PC-3 (cell line): ENCODE measurements at regions not wholly inside any gene's neighbourhood (a gene's known extent, or its start where the extent isn't known, plus 50 kb on each side); places are given as distances from the start of the nearest gene placed in this dataset.

Experiments used
- ATAC-seq: fragments of 200-7000 bp; cut with Tn5 transposase; 2 replicates; pipeline ENCODE4 v1.9.1; 2020; ENCODE audit warnings: mild to moderate bottlenecking, moderate library complexity
- BruUV-seq: library from RNA; stranded (reverse); fragments of 400-500 nt; replicated peaks from 2 replicates; lab custom pipeline; 2021; lab: Mats Ljungman, UMichigan
- CTCF ChIA-PET: fragments of 300-600 bp; sonication (Branson Sonifier 250); formaldehyde crosslinking; loops from one replicate; lab custom pipeline; 2022; ENCODE audit warnings: antibody characterized with exemption; lab: Charles Lee
- POLR2A ChIA-PET: fragments of 300-600 bp; sonication (Branson Sonifier 250); formaldehyde crosslinking; loops from one replicate; lab custom pipeline; 2022; ENCODE audit warnings: antibody characterized with exemption; ENCODE audit not compliant: unreplicated experiment; lab: Charles Lee
- DNase-seq: peaks from one replicate; pipeline ENCODE4 v3.0.0-alpha.2; 2015
- H2AFZ ChIP-seq: fragments of 300-600 bp; sonication (generic); 2 replicates; pipeline ENCODE4 v1.6.0; 2016; ENCODE audit warnings: antibody characterized with exemption, low read length
- H3F3A ChIP-seq: fragments of 300-600 bp; sonication (generic); one replicate; pipeline ENCODE4 v1.6.0; 2017; ENCODE audit warnings: antibody characterized with exemption, low read length, control low read depth, mild to moderate bottlenecking; ENCODE audit not compliant: unreplicated experiment
- H3K27ac ChIP-seq: fragments of 300-600 bp; sonication (generic); 2 replicates; pipeline ENCODE4 v1.5.1; 2016; ENCODE audit warnings: mild to moderate bottlenecking, low read length
- H3K27me3 ChIP-seq: fragments of 300-600 bp; sonication (generic); 2 replicates; pipeline ENCODE4 v1.6.1; 2016; ENCODE audit warnings: low read length, mixed read lengths
- H3K36me3 ChIP-seq: fragments of 300-600 bp; sonication (generic); 2 replicates; pipeline ENCODE4 v1.6.1; 2016; ENCODE audit warnings: low read depth, mixed run types, low read length, mixed read lengths
- H3K4me1 ChIP-seq: fragments of 300-600 bp; sonication (generic); 2 replicates; pipeline ENCODE4 v1.5.1; 2016; ENCODE audit warnings: low read length; ENCODE audit not compliant: insufficient read depth
- H3K4me2 ChIP-seq: fragments of 300-600 bp; sonication (generic); 2 replicates; pipeline ENCODE4 v1.6.0; 2016; ENCODE audit warnings: low read length
- H3K4me3 ChIP-seq: fragments of 300-600 bp; sonication (generic); 2 replicates; pipeline ENCODE4 v1.5.1; 2016; ENCODE audit warnings: mild to moderate bottlenecking, low read length, mixed read lengths
- H3K79me2 ChIP-seq: fragments of 300-600 bp; sonication (generic); 2 replicates; pipeline ENCODE4 v1.6.1; 2017; ENCODE audit warnings: low read length, mixed read lengths
- H3K9ac ChIP-seq: fragments of 300-600 bp; sonication (generic); 2 replicates; pipeline ENCODE4 v1.6.0; 2016; ENCODE audit warnings: mild to moderate bottlenecking, low read length
- H3K9me2 ChIP-seq: fragments of 300-600 bp; sonication (generic); replicated peaks from 2 replicates; pipeline ENCODE4 v1.6.1; 2016; ENCODE audit warnings: mixed run types, low read length, mixed read lengths
- H3K9me3 ChIP-seq: fragments of 300-600 bp; sonication (generic); 2 replicates; pipeline ENCODE4 v1.6.1; 2016; ENCODE audit warnings: low read length, mixed read lengths
- H4K20me1 ChIP-seq: fragments of 300-600 bp; sonication (generic); 2 replicates; pipeline ENCODE4 v1.6.1; 2016; ENCODE audit warnings: low read length, mixed read lengths
- CTCF ChIP-seq: fragments of 300-600 bp; sonication (generic); conservative IDR thresholded peaks from 2 replicates; pipeline ENCODE4 v1.5.1; 2017; ENCODE audit warnings: antibody characterized with exemption, low read depth, mild to moderate bottlenecking, low read length
- EZH2 ChIP-seq: fragments of 300-600 bp; sonication (generic); IDR thresholded peaks from one replicate; pipeline ENCODE4 v1.6.1; 2017; ENCODE audit warnings: antibody characterized with exemption, mild to moderate bottlenecking, low read length; ENCODE audit not compliant: unreplicated experiment
- EZH2phosphoT487 ChIP-seq: fragments of 300-600 bp; sonication (generic); IDR thresholded peaks from 2 replicates; pipeline ENCODE4 v1.6.1; 2018; ENCODE audit warnings: mild to moderate bottlenecking, antibody characterized with exemption, low read length, borderline replicate concordance
- intact Hi-C: fragments of 100-400 bp; cut with micrococcal nuclease; formaldehyde crosslinking; loops from 2 replicates; pipeline ENCODE4 v1.9.0; 2023

- intact Hi-C loops, result no loop called here
- DNase-seq, result no peak
- Histone ChIP-seq H3K9me3 (no peaks in the 10 kb centered on the region), H3K27me3 (peaks cover 9% of the 10 kb centered on the region), H3K4me1 (no peaks in the 10 kb centered on the region), H3K9me2 (no peaks in the 10 kb centered on the region), H3F3A (no peaks in the 10 kb centered on the region), H3K4me3 (no peak overlapping the region), H3K79me2 (no peaks in the 10 kb centered on the region), H3K36me3 (no peaks in the 10 kb centered on the region), H3K27ac (no peak overlapping the region), H3K4me2 (no peak overlapping the region), H3K9ac (no peak overlapping the region), H4K20me1 (no peaks in the 10 kb centered on the region), H2AFZ (no peak overlapping the region)
- CTCF ChIA-PET, result no interaction called here
- ATAC-seq, result no peak
- BruUV-seq, result no TSS peak
- POLR2A ChIA-PET, result interaction anchor here (0.6 kb wide), 1 partner anchor 221 kb away, joined by 3 read pairs; no protein-coding TSS in a partner anchor
- TF ChIP-seq EZH2phosphoT487, result no peak
- TF ChIP-seq EZH2, result no peak
- TF ChIP-seq CTCF, result no peak
Observed at GRCh38 chr6:115602466-115602865, 458.2 kb downstream of the FRK start.

- intact Hi-C loops, result no loop called here
Observed at GRCh38 chr6:115601509-115601908, 459.2 kb downstream of the FRK start.

GRCh38 chr6:115601064-115601463 is 459.6 kb downstream of the FRK start:
- Histone ChIP-seq H3K4me2 (no peak overlapping the region), H2AFZ (no peak overlapping the region), H3K9me2 (no peaks in the 10 kb centered on the region), H3K4me3 (no peak overlapping the region), H3K9ac (no peak overlapping the region), H3K9me3 (no peaks in the 10 kb centered on the region), H3K27ac (no peak overlapping the region), H3K27me3 (peaks cover 9% of the 10 kb centered on the region), H3K36me3 (no peaks in the 10 kb centered on the region), H4K20me1 (no peaks in the 10 kb centered on the region), H3K79me2 (no peaks in the 10 kb centered on the region), H3K4me1 (no peaks in the 10 kb centered on the region), H3F3A (no peaks in the 10 kb centered on the region)
- TF ChIP-seq EZH2, result no peak
- no peak for TF ChIP-seq EZH2phosphoT487
- no peak for DNase-seq
- no TSS peak for BruUV-seq
- CTCF ChIA-PET, result no interaction called here
- ATAC-seq, result no peak
- intact Hi-C loops, result no loop called here
- POLR2A ChIA-PET, result no interaction called here

More at GRCh38 chr6:115601509-115601908, 459.2 kb downstream of the FRK start:
- H3K4me1 ChIP-seq, result no peaks in the 10 kb centered on the region
- no peak overlapping the region for H3K4me2 ChIP-seq
- no peaks in the 10 kb centered on the region for H3K9me2 ChIP-seq
- H4K20me1 ChIP-seq, result no peaks in the 10 kb centered on the region
- ChIA-PET POLR2A (no interaction called here), CTCF (no interaction called here)
- no peaks in the 10 kb centered on the region for H3K9me3 ChIP-seq
- no peak overlapping the region for H3K9ac ChIP-seq
- H2AFZ ChIP-seq, result no peak overlapping the region
- H3K27me3 ChIP-seq, result peaks cover 9% of the 10 kb centered on the region
- no peaks in the 10 kb centered on the region for H3K36me3 ChIP-seq
- H3K4me3 ChIP-seq, result no peak overlapping the region
- no peaks in the 10 kb centered on the region for H3K79me2 ChIP-seq
- TF ChIP-seq CTCF (no peak), EZH2 (no peak), EZH2phosphoT487 (no peak)
- DNase-seq, result no peak
- no TSS peak for BruUV-seq
- no peaks in the 10 kb centered on the region for H3F3A ChIP-seq
- no peak for ATAC-seq
- no peak overlapping the region for H3K27ac ChIP-seq
